GM23248 (cell line): ENCODE measurements at regions not wholly inside any gene's neighbourhood (a gene's known extent, or its start where the extent isn't known, plus 50 kb on each side); places are given as distances from the start of the nearest gene placed in this dataset.

Experiments
- EZH2 ChIP-seq: fragments of 200-600 bp; sonication (generic); IDR thresholded peaks from 2 replicates; pipeline ENCODE4 v1.6.1; 2018; ENCODE audit warnings: antibody characterized with exemption, mild to moderate bottlenecking; ENCODE audit not compliant: insufficient read depth, poor library complexity, severe bottlenecking
- EZH2phosphoT487 ChIP-seq: fragments of 200-600 bp; sonication (generic); IDR thresholded peaks from 2 replicates; pipeline ENCODE4 v1.6.1; 2018; ENCODE audit warnings: antibody characterized with exemption, moderate library complexity, mild to moderate bottlenecking, low read depth; ENCODE audit not compliant: insufficient read depth

DNA sequence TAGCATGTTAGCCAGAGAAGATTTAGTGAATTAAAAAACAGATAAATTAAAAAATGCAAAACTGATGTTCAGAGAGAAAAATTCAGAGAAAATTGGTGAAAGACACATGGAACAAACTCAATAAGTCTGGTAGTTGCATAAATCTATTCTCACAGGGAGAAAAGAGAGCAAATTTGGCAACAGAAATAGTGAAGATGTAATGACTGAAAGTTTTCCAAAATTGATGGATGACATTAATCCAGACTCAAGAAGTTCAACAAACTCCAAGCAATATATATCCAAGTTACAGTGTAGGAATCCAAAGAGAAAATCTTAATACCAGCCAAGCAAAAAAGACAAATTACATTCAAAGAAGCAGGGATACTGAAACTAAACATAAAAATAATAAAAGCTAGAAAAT is 302.7 kb upstream of the ARPP21 start:
- TF ChIP-seq EZH2phosphoT487 (no peak), EZH2 (no peak)
